ENCODE measurements at regions not wholly inside any gene's neighbourhood (a gene's known extent, or its start where the extent isn't known, plus 50 kb on each side); places are given as distances from the start of the nearest gene placed in this dataset.

GRCh38 chr2:128625963-128626759 lies 307.5 kb upstream of the HS6ST1 start:
- intact Hi-C loops (cut with DNase I) = no loop called here
- DNase-seq (ENCODE audit: low spot score) = no peak

GRCh38 chr2:128626760-128627511 lies 308.3 kb upstream of the HS6ST1 start:
- peak; percentile 44 for DNase-seq (ENCODE audit: low spot score)
- intact Hi-C loops (cut with DNase I) = no loop called here

- peak; percentile 61 for DNase-seq (ENCODE audit: low spot score)
- intact Hi-C loops (cut with DNase I) = no loop called here
Measured at GRCh38 chr2:128628206-128628605, 309.5 kb upstream of the HS6ST1 start.

GRCh38 chr2:128628996-128629395 lies 310.3 kb upstream of the HS6ST1 start:
- DNase-seq (ENCODE audit: low spot score) = no peak
- intact Hi-C loops (cut with DNase I) = no loop called here

- intact Hi-C loops (cut with DNase I) = no loop called here
- peak; percentile 53 for DNase-seq (ENCODE audit: low spot score)
Measured at GRCh38 chr2:128630974-128631697, 312.5 kb upstream of the HS6ST1 start.

GRCh38 chr2:128631698-128632500 lies 313.2 kb upstream of the HS6ST1 start:
- intact Hi-C loops (cut with DNase I) = no loop called here
- peak; percentile 61 for DNase-seq (ENCODE audit: low spot score)

- intact Hi-C loops (cut with DNase I) = no loop called here
- DNase-seq (ENCODE audit: low spot score) = peak; percentile 69
Measured at GRCh38 chr2:128632501-128632800, 313.8 kb upstream of the HS6ST1 start.

- intact Hi-C loops (cut with DNase I) = no loop called here
- DNase-seq (ENCODE audit: low spot score) = peak; percentile 9
Measured at GRCh38 chr2:128633501-128633900, 314.8 kb upstream of the HS6ST1 start.

GRCh38 chr2:128635361-128635900 lies 316.8 kb upstream of the HS6ST1 start:
- DNase-seq (ENCODE audit: low spot score) = peak; percentile 36
- intact Hi-C loops (cut with DNase I) = no loop called here

GRCh38 chr2:128636802-128637147 lies 318.1 kb upstream of the HS6ST1 start:
- DNase-seq (ENCODE audit: low spot score) = peak; percentile 26
- intact Hi-C loops (cut with DNase I) = no loop called here

- intact Hi-C loops (cut with DNase I) = no loop called here
- peak; percentile 20 for DNase-seq (ENCODE audit: low spot score)
Measured at GRCh38 chr2:128637481-128638155, 318.9 kb upstream of the HS6ST1 start.

- DNase-seq (ENCODE audit: low spot score) = peak; percentile 73
- intact Hi-C loops (cut with DNase I) = no loop called here
Measured at GRCh38 chr2:128638341-128639119, 319.9 kb upstream of the HS6ST1 start.

- intact Hi-C loops (cut with DNase I) = no loop called here
- DNase-seq (ENCODE audit: low spot score) = no peak
Measured at GRCh38 chr2:128639120-128639477, 320.4 kb upstream of the HS6ST1 start.

- peak; percentile 33 for DNase-seq (ENCODE audit: low spot score)
- intact Hi-C loops (cut with DNase I) = no loop called here
Measured at GRCh38 chr2:128639693-128640092, 321.0 kb upstream of the HS6ST1 start.

GRCh38 chr2:128640166-128640844 lies 321.6 kb upstream of the HS6ST1 start:
- peak; percentile 58 for DNase-seq (ENCODE audit: low spot score)
- intact Hi-C loops (cut with DNase I) = no loop called here

- peak; percentile 47 for DNase-seq (ENCODE audit: low spot score)
- intact Hi-C loops (cut with DNase I) = no loop called here
Measured at GRCh38 chr2:128640845-128641360, 322.2 kb upstream of the HS6ST1 start.

- intact Hi-C loops (cut with DNase I) = no loop called here
- DNase-seq (ENCODE audit: low spot score) = peak; percentile 60
Measured at GRCh38 chr2:128641421-128642080, 322.9 kb upstream of the HS6ST1 start.
